Neural cell (in vitro differentiated cells): ENCODE measurements at regions not wholly inside any gene's neighbourhood (a gene's known extent, or its start where the extent isn't known, plus 50 kb on each side); places are given as distances from the start of the nearest gene placed in this dataset.
"Not testable (repeated sequence)": the region's sequence is repeated elsewhere in the genome, so short reads cannot be mapped to it uniquely, and the experiment has no call there.

Experiments
- H2AFZ ChIP-seq: fragments of 200-600, 300-800 bp; sonication (generic), shearing (Covaris generic); 2 replicates; pipeline ENCODE4 v1.6.0; 2014; ENCODE audit warnings: low read depth, mild to moderate bottlenecking, antibody characterized with exemption, low read length, moderate library complexity
- H3F3A ChIP-seq: fragments of 200-600 bp; shearing (Covaris generic); 2 replicates; pipeline ENCODE4 v1.6.1; 2016; ENCODE audit warnings: mild to moderate bottlenecking, moderate library complexity, mixed read lengths, antibody characterized with exemption, low read length; ENCODE audit not compliant: insufficient read depth, poor library complexity, severe bottlenecking
- H3K27ac ChIP-seq: fragments of 200-600, 300-800 bp; sonication (generic), shearing (Covaris generic); 2 replicates; pipeline ENCODE4 v1.5.1; 2014; ENCODE audit warnings: mild to moderate bottlenecking, low read length, moderate library complexity
- H3K27me3 ChIP-seq: fragments of 300-800, 200-600 bp; sonication (generic), shearing (Covaris generic); 2 replicates; pipeline ENCODE4 v1.6.0; 2014; ENCODE audit warnings: mild to moderate bottlenecking, low read depth, low read length, moderate library complexity; ENCODE audit not compliant: insufficient read depth
- H3K36me3 ChIP-seq: fragments of 300-800, 200-600 bp; sonication (generic), shearing (Covaris generic); 2 replicates; pipeline ENCODE4 v1.5.1; 2014; ENCODE audit warnings: mild to moderate bottlenecking, antibody characterized with exemption, low read length, moderate library complexity; ENCODE audit not compliant: insufficient read depth
- H3K4me2 ChIP-seq: fragments of 300-800, 200-600 bp; sonication (generic), shearing (Covaris generic); 2 replicates; pipeline ENCODE4 v1.6.0; 2014; ENCODE audit warnings: mild to moderate bottlenecking, low read length
- H3K4me3 ChIP-seq: fragments of 300-800, 200-600 bp; sonication (generic), shearing (Covaris generic); 2 replicates; pipeline ENCODE4 v1.5.1; 2014; ENCODE audit warnings: mild to moderate bottlenecking, low read length, moderate library complexity
- H3K79me2 ChIP-seq: fragments of 200-600 bp; shearing (Covaris generic); replicated peaks from 2 replicates; pipeline ENCODE4 v1.6.0; 2014; ENCODE audit warnings: mild to moderate bottlenecking, low read length, moderate library complexity; ENCODE audit not compliant: insufficient read depth
- H3K9ac ChIP-seq: fragments of 300-800, 200-600 bp; sonication (generic), shearing (Covaris generic); 2 replicates; pipeline ENCODE4 v1.6.1; 2016; ENCODE audit warnings: mild to moderate bottlenecking, low read length, mixed read lengths
- H3K9me2 ChIP-seq: fragments of 200-600 bp; shearing (Covaris generic); 2 replicates; pipeline ENCODE4 v1.6.1; 2016; ENCODE audit warnings: mild to moderate bottlenecking, low read length, mixed read lengths; ENCODE audit not compliant: insufficient read depth
- H3K9me3 ChIP-seq: fragments of 200-600, 300-800 bp; sonication (generic), shearing (Covaris generic); 2 replicates; pipeline ENCODE4 v1.6.1; 2016; ENCODE audit warnings: mild to moderate bottlenecking, mixed run types, low read length, moderate library complexity, mixed read lengths
- H4K20me1 ChIP-seq: fragments of 200-600 bp; shearing (Covaris generic); 2 replicates; pipeline ENCODE4 v1.6.1; 2016; ENCODE audit warnings: mild to moderate bottlenecking, mixed run types; ENCODE audit not compliant: insufficient read depth
- EP300 ChIP-seq: fragments of 450-650 bp; conservative IDR thresholded peaks from 2 replicates; pipeline ENCODE4 v1.6.1; 2014; ENCODE audit warnings: antibody characterized with exemption, mild to moderate bottlenecking, moderate library complexity; ENCODE audit not compliant: poor library complexity, severe bottlenecking
- EZH2 ChIP-seq: fragments of 200-600, 300-800 bp; shearing (Covaris generic), sonication (generic); IDR thresholded peaks from 2 replicates; pipeline ENCODE4 v1.6.1; 2014; ENCODE audit warnings: antibody characterized with exemption, low read length, borderline replicate concordance, mild to moderate bottlenecking; ENCODE audit not compliant: insufficient read depth, poor library complexity, severe bottlenecking
- MXI1 ChIP-seq: fragments of 450-650 bp; conservative IDR thresholded peaks from 2 replicates; pipeline ENCODE4 v1.6.1; 2014; ENCODE audit warnings: antibody characterized with exemption, mild to moderate bottlenecking; ENCODE audit not compliant: poor library complexity, severe bottlenecking
- POLR2AphosphoS5 ChIP-seq: IDR thresholded peaks from 2 replicates; pipeline ENCODE4 v1.6.1; 2012
- RAD21 ChIP-seq: fragments of 450-650 bp; conservative IDR thresholded peaks from 2 replicates; pipeline ENCODE4 v1.6.1; 2014; ENCODE audit warnings: antibody characterized with exemption, mild to moderate bottlenecking, moderate library complexity
- SMC3 ChIP-seq: fragments of 450-650 bp; conservative IDR thresholded peaks from 2 replicates; pipeline ENCODE4 v1.6.1; 2014; ENCODE audit warnings: antibody characterized with exemption, mild to moderate bottlenecking, moderate library complexity; ENCODE audit not compliant: poor library complexity
- TAF1 ChIP-seq: IDR thresholded peaks from 2 replicates; pipeline ENCODE4 v1.6.1; 2012; ENCODE audit warnings: low read depth
- TF ChIP-seq, protein P1 (sequence below): fragments of 450-650 bp; IDR thresholded peaks from 2 replicates; pipeline ENCODE4 v1.5.1; 2014; ENCODE audit warnings: antibody characterized with exemption, mild to moderate bottlenecking, moderate library complexity; ENCODE audit not compliant: poor library complexity, severe bottlenecking
- TF ChIP-seq, protein P2 (sequence below): IDR thresholded peaks from 2 replicates; pipeline ENCODE4 v1.6.1; 2012; ENCODE audit warnings: borderline replicate concordance

GRCh38 chr2:185284696-185285095 lies 453.9 kb upstream of the FSIP2 start:
- TF ChIP-seq, protein P1, sequence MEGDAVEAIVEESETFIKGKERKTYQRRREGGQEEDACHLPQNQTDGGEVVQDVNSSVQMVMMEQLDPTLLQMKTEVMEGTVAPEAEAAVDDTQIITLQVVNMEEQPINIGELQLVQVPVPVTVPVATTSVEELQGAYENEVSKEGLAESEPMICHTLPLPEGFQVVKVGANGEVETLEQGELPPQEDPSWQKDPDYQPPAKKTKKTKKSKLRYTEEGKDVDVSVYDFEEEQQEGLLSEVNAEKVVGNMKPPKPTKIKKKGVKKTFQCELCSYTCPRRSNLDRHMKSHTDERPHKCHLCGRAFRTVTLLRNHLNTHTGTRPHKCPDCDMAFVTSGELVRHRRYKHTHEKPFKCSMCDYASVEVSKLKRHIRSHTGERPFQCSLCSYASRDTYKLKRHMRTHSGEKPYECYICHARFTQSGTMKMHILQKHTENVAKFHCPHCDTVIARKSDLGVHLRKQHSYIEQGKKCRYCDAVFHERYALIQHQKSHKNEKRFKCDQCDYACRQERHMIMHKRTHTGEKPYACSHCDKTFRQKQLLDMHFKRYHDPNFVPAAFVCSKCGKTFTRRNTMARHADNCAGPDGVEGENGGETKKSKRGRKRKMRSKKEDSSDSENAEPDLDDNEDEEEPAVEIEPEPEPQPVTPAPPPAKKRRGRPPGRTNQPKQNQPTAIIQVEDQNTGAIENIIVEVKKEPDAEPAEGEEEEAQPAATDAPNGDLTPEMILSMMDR = no peak
- TF ChIP-seq POLR2AphosphoS5 = no peak
- TF ChIP-seq MXI1 = no peak
- no peak for TF ChIP-seq EZH2
- TF ChIP-seq EP300 = no peak
- TF ChIP-seq RAD21 = no peak
- TF ChIP-seq, protein P2, sequence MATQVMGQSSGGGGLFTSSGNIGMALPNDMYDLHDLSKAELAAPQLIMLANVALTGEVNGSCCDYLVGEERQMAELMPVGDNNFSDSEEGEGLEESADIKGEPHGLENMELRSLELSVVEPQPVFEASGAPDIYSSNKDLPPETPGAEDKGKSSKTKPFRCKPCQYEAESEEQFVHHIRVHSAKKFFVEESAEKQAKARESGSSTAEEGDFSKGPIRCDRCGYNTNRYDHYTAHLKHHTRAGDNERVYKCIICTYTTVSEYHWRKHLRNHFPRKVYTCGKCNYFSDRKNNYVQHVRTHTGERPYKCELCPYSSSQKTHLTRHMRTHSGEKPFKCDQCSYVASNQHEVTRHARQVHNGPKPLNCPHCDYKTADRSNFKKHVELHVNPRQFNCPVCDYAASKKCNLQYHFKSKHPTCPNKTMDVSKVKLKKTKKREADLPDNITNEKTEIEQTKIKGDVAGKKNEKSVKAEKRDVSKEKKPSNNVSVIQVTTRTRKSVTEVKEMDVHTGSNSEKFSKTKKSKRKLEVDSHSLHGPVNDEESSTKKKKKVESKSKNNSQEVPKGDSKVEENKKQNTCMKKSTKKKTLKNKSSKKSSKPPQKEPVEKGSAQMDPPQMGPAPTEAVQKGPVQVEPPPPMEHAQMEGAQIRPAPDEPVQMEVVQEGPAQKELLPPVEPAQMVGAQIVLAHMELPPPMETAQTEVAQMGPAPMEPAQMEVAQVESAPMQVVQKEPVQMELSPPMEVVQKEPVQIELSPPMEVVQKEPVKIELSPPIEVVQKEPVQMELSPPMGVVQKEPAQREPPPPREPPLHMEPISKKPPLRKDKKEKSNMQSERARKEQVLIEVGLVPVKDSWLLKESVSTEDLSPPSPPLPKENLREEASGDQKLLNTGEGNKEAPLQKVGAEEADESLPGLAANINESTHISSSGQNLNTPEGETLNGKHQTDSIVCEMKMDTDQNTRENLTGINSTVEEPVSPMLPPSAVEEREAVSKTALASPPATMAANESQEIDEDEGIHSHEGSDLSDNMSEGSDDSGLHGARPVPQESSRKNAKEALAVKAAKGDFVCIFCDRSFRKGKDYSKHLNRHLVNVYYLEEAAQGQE = no peak
- no peak for TF ChIP-seq TAF1
- TF ChIP-seq SMC3 = no peak
- H3K27ac ChIP-seq = no peak overlapping the region

DNA sequence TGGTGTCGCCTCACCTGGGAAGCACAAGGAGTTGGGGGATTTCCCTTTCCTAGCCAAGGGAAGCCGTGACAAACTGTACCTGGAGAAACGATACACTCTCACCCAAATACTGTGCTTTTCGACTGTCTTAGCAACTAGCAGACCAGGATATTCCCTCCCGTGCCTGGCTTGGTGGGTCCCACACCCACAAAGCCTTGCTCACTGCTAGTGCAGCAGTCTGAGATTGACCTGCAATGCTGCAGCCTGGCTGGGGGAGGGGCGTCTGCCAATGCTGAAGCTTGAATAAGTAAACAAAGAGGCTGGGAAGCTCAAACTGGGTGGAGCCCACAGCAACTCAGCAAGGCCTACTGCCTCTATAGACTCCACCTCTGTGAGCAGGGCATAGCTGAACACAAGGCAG lies 448.6 kb upstream of the FSIP2 start:
- not testable (repeated sequence) for H3K79me2 ChIP-seq, H4K20me1 ChIP-seq, H3K9ac ChIP-seq, H3K9me3 ChIP-seq, H2AFZ ChIP-seq, H3K4me2 ChIP-seq, H3K9me2 ChIP-seq, H3K4me3 ChIP-seq, H3K27me3 ChIP-seq, H3K36me3 ChIP-seq, H3F3A ChIP-seq, H3K27ac ChIP-seq

More at GRCh38 chr2:185284696-185285095, 453.9 kb upstream of the FSIP2 start:
- H3K9me2 ChIP-seq = no peaks in the 10 kb centered on the region
- H3F3A ChIP-seq = no peaks in the 10 kb centered on the region
- H3K4me2 ChIP-seq = no peak overlapping the region
- no peaks in the 10 kb centered on the region for H3K9me3 ChIP-seq
- no peak overlapping the region for H2AFZ ChIP-seq
- no peaks in the 10 kb centered on the region for H3K36me3 ChIP-seq
- H3K4me3 ChIP-seq = no peak overlapping the region
- H3K79me2 ChIP-seq = no peaks in the 10 kb centered on the region
- no peaks in the 10 kb centered on the region for H4K20me1 ChIP-seq
- no peaks in the 10 kb centered on the region for H3K27me3 ChIP-seq
- no peak overlapping the region for H3K9ac ChIP-seq

- no peaks in the 10 kb centered on the region for H3F3A ChIP-seq
- TF ChIP-seq EP300 (no peak), TAF1 (no peak), SMC3 (no peak), MXI1 (no peak), POLR2AphosphoS5 (no peak), EZH2 (no peak), RAD21 (no peak)
- TF ChIP-seq, protein P1 = no peak
- TF ChIP-seq, protein P2 = no peak
- no peaks in the 10 kb centered on the region for H4K20me1 ChIP-seq
- no peak overlapping the region for H3K9ac ChIP-seq
- H3K9me3 ChIP-seq = peaks cover 3% of the 10 kb centered on the region
- H3K4me3 ChIP-seq = no peak overlapping the region
- no peak overlapping the region for H2AFZ ChIP-seq
- H3K27me3 ChIP-seq = no peaks in the 10 kb centered on the region
- no peaks in the 10 kb centered on the region for H3K79me2 ChIP-seq
- no peaks in the 10 kb centered on the region for H3K36me3 ChIP-seq
- H3K27ac ChIP-seq = no peak overlapping the region
- H3K9me2 ChIP-seq = no peaks in the 10 kb centered on the region
- H3K4me2 ChIP-seq = no peak overlapping the region
Observed at GRCh38 chr2:185291035-185291647, 447.5 kb upstream of the FSIP2 start.
